ENCODE measurements at regions not wholly inside any gene's neighbourhood (a gene's known extent, or its start where the extent isn't known, plus 50 kb on each side); places are given as distances from the start of the nearest gene placed in this dataset.

DNA sequence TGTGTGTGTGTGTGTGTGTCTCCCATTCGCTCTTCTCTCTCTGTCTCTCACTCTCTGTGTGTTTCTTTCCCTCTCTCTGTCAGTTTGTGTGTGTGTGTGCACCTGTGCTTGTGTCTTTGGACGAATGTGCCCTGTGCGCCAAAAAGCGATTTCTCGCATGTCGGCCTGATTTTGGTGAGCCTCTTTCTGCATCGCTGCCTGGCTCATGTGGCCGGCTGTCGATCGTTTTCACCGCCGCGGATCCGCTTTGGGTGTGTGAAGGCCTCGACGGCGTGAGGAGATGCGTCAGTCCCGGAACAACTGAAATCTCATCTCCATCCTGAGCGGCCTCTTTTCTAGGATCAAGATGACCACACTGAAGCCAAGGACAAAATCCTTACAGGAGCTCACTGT lies 609.0 kb downstream of the KCNJ18 start:
- H3K27me3 ChIP-seq (ENCODE audit: insufficient read depth) = no peaks in the 10 kb centered on the region
- no peak overlapping the region for H3K4me3 Mint-ChIP-seq
- no peaks in the 10 kb centered on the region for H3K9me2 ChIP-seq (ENCODE audit: insufficient read depth)
- H3K27ac Mint-ChIP-seq = no peak overlapping the region
- peaks cover 4% of the 10 kb centered on the region for H3K27me3 Mint-ChIP-seq (ENCODE audit: insufficient read depth, low read depth, poor library complexity)
- no peak overlapping the region for H3K4me3 ChIP-seq
- no peaks in the 10 kb centered on the region for H3K79me2 ChIP-seq (replicated peaks; ENCODE audit: insufficient read depth)
- no peaks in the 10 kb centered on the region for H3K4me1 ChIP-seq (ENCODE audit: insufficient read depth)
- H2AFZ ChIP-seq = no peak overlapping the region
- ATAC-seq (no peak), DNase-seq (ENCODE audit: low spot score) (no peak)
- no peaks in the 10 kb centered on the region for H4K20me1 ChIP-seq (replicated peaks; ENCODE audit: insufficient read depth)
- no peak overlapping the region for H3K27ac ChIP-seq (ENCODE audit: low read depth)
- peaks cover 56% of the 10 kb centered on the region for H3K36me3 Mint-ChIP-seq (ENCODE audit: low read depth)
- TF ChIP-seq NANOG (IDR thresholded peaks at IDR 0.05; ENCODE audit: borderline replicate concordance) (no peak), JUNB (IDR thresholded peaks at IDR 0.05; ENCODE audit: unreplicated experiment) (no peak), STAT1 (IDR thresholded peaks at IDR 0.05; ENCODE audit: unreplicated experiment) (no peak), EZH2phosphoT487 (IDR thresholded peaks at IDR 0.05; ENCODE audit: unreplicated experiment) (no peak), REST (IDR thresholded peaks at IDR 0.05; ENCODE audit: unreplicated experiment) (no peak)
- no peaks in the 10 kb centered on the region for H3K36me3 ChIP-seq (ENCODE audit: insufficient read depth)
- H3K4me2 ChIP-seq = no peak overlapping the region
- no peaks in the 10 kb centered on the region for H3F3A ChIP-seq (replicated peaks; ENCODE audit: low read depth)
- no peaks in the 10 kb centered on the region; the same call in 2 of the 3 replicates for H3K4me1 Mint-ChIP-seq
- peaks cover 95% of the 10 kb centered on the region for H3K9me3 Mint-ChIP-seq

DNA sequence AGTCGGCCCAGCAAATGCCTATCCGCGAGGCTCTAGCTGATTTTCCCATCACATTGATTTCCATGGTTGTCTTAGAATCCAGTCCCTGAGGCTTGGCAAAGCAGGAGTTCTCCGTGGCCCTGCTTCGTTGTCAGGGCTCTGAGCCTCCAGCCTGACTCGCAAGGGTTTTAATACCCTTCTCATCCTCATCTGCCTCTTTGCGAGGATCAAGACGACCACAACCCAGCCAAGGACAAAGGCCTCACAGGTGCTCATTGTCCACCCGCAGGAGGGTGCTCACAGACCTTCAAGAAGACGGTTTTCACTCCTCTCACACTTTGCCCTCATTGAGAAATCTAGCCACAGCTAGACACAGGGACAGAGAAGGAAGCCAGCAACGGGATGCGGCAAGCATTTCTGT lies 610.8 kb downstream of the KCNJ18 start:
- no peak overlapping the region for H3K4me3 Mint-ChIP-seq
- no peak overlapping the region for H3K27ac ChIP-seq (ENCODE audit: low read depth)
- H3K27me3 Mint-ChIP-seq (ENCODE audit: insufficient read depth, low read depth, poor library complexity) = peaks cover 8% of the 10 kb centered on the region
- no peaks in the 10 kb centered on the region; the same call in 2 of the 3 replicates for H3K4me1 Mint-ChIP-seq
- H3K4me2 ChIP-seq = no peak overlapping the region
- H3K27ac Mint-ChIP-seq = no peak overlapping the region
- no peak for ATAC-seq
- DNase-seq (ENCODE audit: low spot score) = no peak
- H4K20me1 ChIP-seq (replicated peaks; ENCODE audit: insufficient read depth) = no peaks in the 10 kb centered on the region
- no peak overlapping the region for H2AFZ ChIP-seq
- no peaks in the 10 kb centered on the region for H3K4me1 ChIP-seq (ENCODE audit: insufficient read depth)
- H3K4me3 ChIP-seq = no peak overlapping the region
- H3K36me3 Mint-ChIP-seq (ENCODE audit: low read depth) = peaks cover 57% of the 10 kb centered on the region
- H3F3A ChIP-seq (replicated peaks; ENCODE audit: low read depth) = no peaks in the 10 kb centered on the region
- H3K9me2 ChIP-seq (ENCODE audit: insufficient read depth) = no peaks in the 10 kb centered on the region
- no peaks in the 10 kb centered on the region for H3K36me3 ChIP-seq (ENCODE audit: insufficient read depth)
- no peaks in the 10 kb centered on the region for H3K79me2 ChIP-seq (replicated peaks; ENCODE audit: insufficient read depth)
- H3K9me3 Mint-ChIP-seq = peaks cover 100% of the 10 kb centered on the region
- no peaks in the 10 kb centered on the region for H3K27me3 ChIP-seq (ENCODE audit: insufficient read depth)
- TF ChIP-seq EZH2 (IDR thresholded peaks at IDR 0.05; ENCODE audit: low read depth, unreplicated experiment) (no peak), CREB1 (CRISPR knock-in tag; IDR thresholded peaks at IDR 0.05; ENCODE audit: low read depth) (no peak), REST (IDR thresholded peaks at IDR 0.05; ENCODE audit: unreplicated experiment) (no peak), NANOG (IDR thresholded peaks at IDR 0.05; ENCODE audit: borderline replicate concordance) (no peak), ZNF462 (CRISPR knock-in tag; IDR thresholded peaks at IDR 0.05) (no peak), EZH2phosphoT487 (IDR thresholded peaks at IDR 0.05; ENCODE audit: unreplicated experiment) (no peak)
